A549 (cell line): ENCODE measurements at regions not wholly inside any gene's neighbourhood (a gene's known extent, or its start where the extent isn't known, plus 50 kb on each side); places are given as distances from the start of the nearest gene placed in this dataset.

Experiments
- ATAC-seq, 2 experiments: fragments of 200-7000 bp in 1 of 2; fragments of >200 bp in 1 of 2; cut with Nextera tagmentation in 1 of 2; cut with Tn5 transposase in 1 of 2; 3 replicates each; pipeline versions ENCODE4 v1.8.0 to v1.9.1; 2018 to 2020; ENCODE audit warnings: mild to moderate bottlenecking in 1 of 2, moderate library complexity in 1 of 2
- CTCF ChIA-PET: fragments of 300-600 bp; sonication (Branson Sonifier 250); formaldehyde crosslinking; extraction: SDS; loops from one replicate; lab custom pipeline; 2021; ENCODE audit warnings: antibody characterized with exemption, inconsistent platforms; lab: Yijun Ruan, JAX
- POLR2A ChIA-PET: fragments of 350-600 bp; formaldehyde crosslinking; extraction: SDS; loops from one replicate; lab custom pipeline; 2021; ENCODE audit warnings: antibody characterized with exemption, inconsistent platforms; lab: Yijun Ruan, JAX
- DNase-seq, 2 experiments: peaks; one replicate each; pipeline versions ENCODE4 v3.0.0 to v3.0.0-alpha.2; 2011 to 2016; ENCODE audit warnings: low read depth in 1 of 2, low spot score in 1 of 2
- FAIRE-seq: peaks from 2 replicates; lab custom pipeline; 2011; peaks lifted over from hg19 to GRCh38; lab: Jason Lieb, UNC
- H3K27ac ChIP-seq, 2 experiments: fragments of >200 bp; sonication (Bioruptor Twin); formaldehyde crosslinking; 3 replicates each; pipeline ENCODE4 v1.5.1; 2016 to 2017
- H3K4me1 ChIP-seq: fragments of >200 bp; sonication (Bioruptor Twin); formaldehyde crosslinking; 3 replicates; pipeline ENCODE4 v1.6.1; 2016
- H3K4me2 ChIP-seq: fragments of >200 bp; sonication (Bioruptor Twin); formaldehyde crosslinking; 3 replicates; pipeline ENCODE4 v1.6.1; 2016
- H3K4me3 ChIP-seq: fragments of >200 bp; sonication (Bioruptor Twin); formaldehyde crosslinking; 3 replicates; pipeline ENCODE4 v1.5.1; 2016
- H3K9me3 ChIP-seq: fragments of >200 bp; sonication (Bioruptor Twin); formaldehyde crosslinking; 3 replicates; pipeline ENCODE4 v1.6.1; 2016
- BCL3 ChIP-seq: fragments of >200 bp; sonication (Bioruptor Twin); formaldehyde crosslinking; IDR thresholded peaks from 3 replicates; pipeline ENCODE4 v1.6.1; 2016
- BHLHE40 ChIP-seq: IDR thresholded peaks from 2 replicates; pipeline ENCODE4 v1.6.1; 2012; ENCODE audit warnings: low read depth, low read length, inconsistent platforms
- CBX8 ChIP-seq: fragments of 200-600 bp; sonication (generic); IDR thresholded peaks from 2 replicates; pipeline ENCODE4 v1.6.1; 2016
- CHD2 ChIP-seq: fragments of 150-350 bp; IDR thresholded peaks from 2 replicates; pipeline ENCODE4 v1.6.1; 2014; ENCODE audit warnings: low read length; ENCODE audit not compliant: partially characterized antibody
- CTCF ChIP-seq: fragments of >200 bp; sonication (Bioruptor Twin); formaldehyde crosslinking; IDR thresholded peaks from 3 replicates; pipeline ENCODE4 v1.5.1; 2016
- EHF ChIP-seq: fragments of 250-450 bp; sonication (Bioruptor Pico); IDR thresholded peaks from 2 replicates; pipeline ENCODE4 v1.5.0; 2020; ENCODE audit warnings: mild to moderate bottlenecking
- EHMT2 ChIP-seq: fragments of 200-600 bp; sonication (generic); IDR thresholded peaks from 2 replicates; pipeline ENCODE4 v1.6.1; 2016; ENCODE audit warnings: antibody characterized with exemption, low read depth, mild to moderate bottlenecking, moderate library complexity
- ELK1 ChIP-seq: fragments of 150-350 bp; IDR thresholded peaks from 2 replicates; pipeline ENCODE4 v1.6.1; 2014; ENCODE audit warnings: low read depth, mild to moderate bottlenecking, low read length
- FOSB ChIP-seq: fragments of 250-450 bp; sonication (Bioruptor Pico); IDR thresholded peaks from 2 replicates; pipeline ENCODE4 v1.5.0; 2020; ENCODE audit warnings: mild to moderate bottlenecking, moderate library complexity
- FOSL2 ChIP-seq, 2 experiments: fragments of 450-650 bp in 1 of 2; fragments of >200 bp in 1 of 2; sonication (Bioruptor Twin) in 1 of 2; formaldehyde crosslinking; IDR thresholded peaks; 2 replicates each; pipeline versions ENCODE4 v1.5.0 to v1.6.1; 2016 to 2020; ENCODE audit warnings: mild to moderate bottlenecking in 1 of 2, moderate library complexity in 1 of 2
- HDAC2 ChIP-seq: fragments of 200-600 bp; sonication (generic); IDR thresholded peaks from 2 replicates; pipeline ENCODE4 v1.6.1; 2016
- HES2 ChIP-seq: fragments of >200 bp; sonication (Bioruptor Twin); formaldehyde crosslinking; IDR thresholded peaks from 2 replicates; pipeline ENCODE4 v1.6.1; 2016
- HEYL ChIP-seq: fragments of 250-450 bp; sonication (Bioruptor Pico); IDR thresholded peaks from 2 replicates; pipeline ENCODE4 v1.8.0; 2021; ENCODE audit warnings: mild to moderate bottlenecking, moderate library complexity
- JUN ChIP-seq, 2 experiments: fragments of >200 bp; sonication (Bioruptor Twin); formaldehyde crosslinking; IDR thresholded peaks; 2 replicates in 1 of 2; 3 replicates in 1 of 2; pipeline ENCODE4 v1.6.1; 2016 to 2017
- KDM1A ChIP-seq: fragments of 200-600 bp; sonication (generic); IDR thresholded peaks from 2 replicates; pipeline ENCODE4 v1.6.1; 2016; ENCODE audit warnings: low read depth, mild to moderate bottlenecking
- KDM5A ChIP-seq: fragments of 200-600 bp; sonication (generic); IDR thresholded peaks from 2 replicates; pipeline ENCODE4 v1.6.1; 2016; ENCODE audit warnings: antibody characterized with exemption, mild to moderate bottlenecking
- MAFK ChIP-seq: fragments of 450-650 bp; IDR thresholded peaks from 2 replicates; pipeline ENCODE4 v1.6.1; 2014; ENCODE audit not compliant: partially characterized antibody
- MAZ ChIP-seq: fragments of 150-350 bp; IDR thresholded peaks from 2 replicates; pipeline ENCODE4 v1.6.1; 2014; ENCODE audit warnings: antibody characterized with exemption, low read depth, low read length, borderline replicate concordance
- MYC ChIP-seq: IDR thresholded peaks from 2 replicates; pipeline ENCODE4 v1.6.1; 2012; ENCODE audit warnings: mild to moderate bottlenecking, inconsistent platforms, low read length, improper control_type of control experiment, borderline replicate concordance
- NR3C1 ChIP-seq: fragments of >200 bp; sonication (Bioruptor Twin); formaldehyde crosslinking; IDR thresholded peaks from 3 replicates; pipeline ENCODE4 v1.6.1; 2017
- PBX3 ChIP-seq: IDR thresholded peaks from 2 replicates; pipeline ENCODE4 v1.6.1; 2012
- RCOR1 ChIP-seq: fragments of 150-350 bp; IDR thresholded peaks from 2 replicates; pipeline ENCODE4 v1.6.1; 2014; ENCODE audit warnings: antibody characterized with exemption, low read length, low read depth
- RFX5 ChIP-seq: fragments of 450-650 bp; IDR thresholded peaks from 2 replicates; pipeline ENCODE4 v1.7.1; 2014; ENCODE audit warnings: antibody characterized with exemption, mild to moderate bottlenecking, moderate library complexity
- RNF2 ChIP-seq: fragments of 200-600 bp; sonication (generic); IDR thresholded peaks from 2 replicates; pipeline ENCODE4 v1.6.1; 2016; ENCODE audit warnings: low read depth, mild to moderate bottlenecking, antibody characterized with exemption, moderate library complexity, borderline replicate concordance
- SREBF2 ChIP-seq: fragments of 450-650 bp; IDR thresholded peaks from 2 replicates; pipeline ENCODE4 v1.6.1; 2014; ENCODE audit warnings: mild to moderate bottlenecking, moderate library complexity
- TP53 ChIP-seq: fragments of 250-450 bp; sonication (Bioruptor Pico); IDR thresholded peaks from 2 replicates; pipeline ENCODE4 v1.5.0; 2021; ENCODE audit warnings: mild to moderate bottlenecking, moderate library complexity
- USF2 ChIP-seq: fragments of 450-650 bp; IDR thresholded peaks from 2 replicates; pipeline ENCODE4 v1.6.1; 2014; ENCODE audit warnings: antibody characterized with exemption
- ZC3H11A ChIP-seq: fragments of 450-650 bp; IDR thresholded peaks from 2 replicates; pipeline ENCODE4 v1.6.1; 2014; ENCODE audit warnings: antibody characterized with exemption, mild to moderate bottlenecking
- ZFP36 ChIP-seq: fragments of 450-650 bp; IDR thresholded peaks from 2 replicates; pipeline ENCODE4 v1.6.1; 2014; ENCODE audit warnings: borderline replicate concordance; ENCODE audit not compliant: partially characterized antibody
- ZNF302 ChIP-seq: fragments of 250-450 bp; sonication (Bioruptor Pico); IDR thresholded peaks from 2 replicates; pipeline ENCODE4 v1.9.0; 2021; ENCODE audit warnings: inconsistent platforms, mild to moderate bottlenecking, moderate library complexity
- whole genome bisulfite sequencing: methylation state at CpG from one replicate; pipeline ENCODE4 v1.1.6; 2017; ENCODE audit errors: missing lambda C conversion rate; 5-methylcytosine and 5-hydroxymethylcytosine counted together

GRCh38 chr13:109485136-109485794, 301.1 kb downstream of the IRS2 start:
- WGBS = 84% methylated on average over 13 of the region's 13 CpGs
- no peak for FAIRE-seq

GRCh38 chr13:109483284-109483683, 303.1 kb downstream of the IRS2 start:
- H3K9me3 ChIP-seq = no peaks in the 10 kb centered on the region
- no peak overlapping the region for H3K27ac ChIP-seq
- FAIRE-seq (no peak), DNase-seq (no peak), ATAC-seq (no peak)
- H3K4me3 ChIP-seq = no peak overlapping the region
- H3K4me2 ChIP-seq = no peak overlapping the region
- H3K4me1 ChIP-seq = no peaks in the 10 kb centered on the region
- CTCF ChIA-PET = no interaction called here
- WGBS = 77% methylated on average over 5 of the region's 5 CpGs
- POLR2A ChIA-PET = no interaction called here
- TF ChIP-seq RNF2 (no peak), BHLHE40 (no peak), ZFP36 (no peak), RFX5 (no peak), MYC (no peak), BCL3 (no peak), HEYL (CRISPR knock-in tag) (no peak), HES2 (no peak), ZC3H11A (no peak), FOSL2 (IDR thresholded peaks at IDR 0.05) (no peak), FOSL2 (CRISPR knock-in tag; IDR thresholded peaks at IDR 0.05) (no peak), ZNF302 (no peak), KDM1A (no peak)

More at GRCh38 chr13:109485136-109485794, 301.1 kb downstream of the IRS2 start:
- DNase-seq = no peak
- no peak for ATAC-seq
- H3K4me3 ChIP-seq = no peak overlapping the region
- H3K9me3 ChIP-seq = no peaks in the 10 kb centered on the region
- POLR2A ChIA-PET = no interaction called here
- CTCF ChIA-PET = no interaction called here
- no peak overlapping the region for H3K27ac ChIP-seq
- H3K4me1 ChIP-seq = no peaks in the 10 kb centered on the region
- H3K4me2 ChIP-seq = no peak overlapping the region
- TF ChIP-seq EHMT2 (no peak), CBX8 (no peak), NR3C1 (no peak), SREBF2 (no peak), EHF (no peak), BHLHE40 (no peak), RCOR1 (no peak), CHD2 (no peak), ELK1 (no peak), FOSB (no peak), KDM5A (no peak), MAFK (no peak)

GRCh38 chr13:109481040-109481439, 305.3 kb downstream of the IRS2 start:
- Histone ChIP-seq H3K4me1 (peaks cover 3% of the 10 kb centered on the region; the same call in 1 of the 3 replicates), H3K27ac (no peak overlapping the region), H3K4me2 (no peak overlapping the region), H3K4me3 (no peak overlapping the region), H3K9me3 (no peaks in the 10 kb centered on the region)
- CTCF ChIA-PET = interaction anchor here (1.4 kb wide), 1 partner anchor 10 kb away, joined by 3 read pairs; no protein-coding TSS in a partner anchor
- ATAC-seq (no peak), DNase-seq (no peak), FAIRE-seq (no peak)
- POLR2A ChIA-PET = no interaction called here
- WGBS = 68% methylated on average over 7 of the region's 7 CpGs
- no peak for TF ChIP-seq TP53 (CRISPR knock-in tag)
- no peak for TF ChIP-seq MAZ
- no peak for TF ChIP-seq KDM1A
- TF ChIP-seq ZNF302 = no peak
- no peak for TF ChIP-seq JUN (IDR thresholded peaks at IDR 0.05)
- TF ChIP-seq PBX3 = no peak
- TF ChIP-seq RCOR1 = no peak
- no peak for TF ChIP-seq USF2
- TF ChIP-seq CTCF = no peak
- no peak for TF ChIP-seq ZC3H11A
- TF ChIP-seq HDAC2 = no peak
